Stimulated activated CD8-positive, alpha-beta memory T cell treated with anti-CD3 and anti-CD28 coated beads, Interleukin-12 subunit alpha, Interleukin-12 subunit beta, amount 100 ng/mL, for 4 hours (primary cell): ENCODE measurements at regions not wholly inside any gene's neighbourhood (a gene's known extent, or its start where the extent isn't known, plus 50 kb on each side); places are given as distances from the start of the nearest gene placed in this dataset.

Experiments used
- DNase-seq: peaks from one replicate; pipeline ENCODE4 v3.0.0-alpha.2; 2020; ENCODE audit warnings: low read depth

DNA sequence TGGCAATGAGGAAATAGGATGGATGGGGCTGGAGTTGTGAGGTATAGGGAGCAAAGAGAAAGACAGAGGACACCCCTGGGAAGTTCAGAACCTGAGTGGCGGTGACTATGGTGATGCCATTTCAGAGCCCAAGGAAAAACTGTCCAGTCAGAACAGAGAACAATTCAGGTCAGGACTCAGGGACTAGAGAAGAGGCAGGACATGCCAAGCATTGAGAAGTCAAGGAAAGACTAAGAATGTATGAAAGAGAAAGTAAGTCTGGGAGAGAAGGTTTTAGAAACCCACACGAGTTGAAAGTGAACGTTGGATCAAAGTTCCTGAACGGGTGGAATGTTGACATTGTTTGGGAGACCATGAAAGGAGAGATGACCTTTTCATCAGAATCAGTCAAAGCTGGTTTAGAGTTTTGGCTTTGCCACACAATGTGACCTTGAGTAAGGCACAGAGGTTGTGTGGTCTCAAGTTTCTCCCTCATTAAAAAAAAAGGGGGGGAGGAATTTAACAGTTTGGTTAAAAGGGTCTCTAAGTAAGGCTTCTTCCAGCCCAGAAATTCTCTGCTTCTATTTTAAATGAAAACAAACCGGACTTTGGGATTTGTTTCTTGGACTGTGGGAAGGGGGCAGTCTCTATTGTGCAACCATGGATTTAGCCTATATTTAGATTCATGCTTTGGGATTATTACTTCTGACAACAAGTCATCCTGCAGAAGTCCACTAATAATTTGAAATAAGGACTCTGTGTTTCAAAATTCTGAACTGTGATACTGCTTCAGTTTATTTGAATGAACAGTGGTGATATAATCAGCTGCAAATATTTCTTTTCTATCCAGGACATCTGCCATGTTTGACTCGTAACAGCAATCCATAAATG is 315.9 kb upstream of the TBL1XR1 start:
- no peak for DNase-seq

DNA sequence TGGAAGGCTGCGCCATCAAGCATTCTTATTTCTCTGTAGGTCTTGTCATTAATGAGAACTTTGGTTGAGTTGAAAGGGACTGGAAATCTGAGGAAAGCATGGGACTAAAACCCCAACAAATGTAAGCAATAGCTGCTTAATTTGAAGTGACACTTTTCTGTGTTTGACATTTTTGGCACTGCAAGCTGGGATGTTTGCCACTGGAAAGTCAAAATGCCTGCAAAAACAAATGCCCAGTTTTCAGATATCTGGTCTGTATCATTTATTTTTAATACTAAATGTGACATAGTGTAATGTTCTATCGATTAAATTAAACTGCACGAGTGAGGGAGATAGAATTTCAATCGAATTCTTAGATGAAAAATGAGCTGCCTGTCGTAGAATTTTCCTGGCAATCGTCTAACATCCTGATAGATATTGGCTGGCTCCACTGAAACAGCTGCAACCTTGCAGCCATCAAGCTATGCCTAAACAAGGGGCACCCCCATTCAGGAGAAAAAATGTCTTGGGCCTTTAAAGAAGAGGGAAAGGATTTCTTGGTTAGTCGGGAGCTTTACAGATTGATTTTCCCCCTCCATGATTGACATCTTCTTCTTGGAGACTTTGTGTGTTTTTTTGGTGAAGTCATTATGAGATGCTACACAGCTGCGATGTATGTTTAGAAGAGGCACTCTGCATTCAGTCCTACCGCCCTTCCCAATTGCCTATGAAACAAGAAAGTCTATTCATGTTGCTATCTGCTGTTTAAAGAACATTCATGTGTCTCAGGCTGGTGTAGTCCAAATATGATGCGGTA is 316.7 kb upstream of the TBL1XR1 start:
- DNase-seq: no peak

GRCh38 chr3:177514611-177515499 is 317.6 kb upstream of the TBL1XR1 start:
- no peak for DNase-seq

DNA sequence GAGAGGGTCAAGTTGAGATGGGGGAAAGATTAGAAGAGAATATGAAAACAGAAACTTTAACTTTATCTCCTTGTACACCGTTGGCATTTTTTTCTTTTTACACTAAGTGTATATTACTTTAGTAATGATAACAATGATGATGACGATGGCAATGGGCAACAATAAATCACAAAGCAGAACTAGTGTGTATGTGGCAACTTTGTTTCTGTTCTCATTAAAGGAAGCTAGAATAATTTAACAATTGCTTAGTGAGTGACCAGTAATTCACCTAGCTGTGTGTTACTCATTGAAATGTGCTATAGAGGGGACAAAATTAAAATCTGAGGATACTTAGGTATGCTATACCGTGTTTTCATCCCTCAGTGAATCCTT is 318.5 kb upstream of the TBL1XR1 start:
- no peak for DNase-seq

GRCh38 chr3:177516158-177517011 is 319.1 kb upstream of the TBL1XR1 start:
- DNase-seq: no peak

GRCh38 chr3:177517906-177518305 is 320.6 kb upstream of the TBL1XR1 start:
- no peak for DNase-seq

- DNase-seq: no peak
Measured at GRCh38 chr3:177519588-177519987, 322.3 kb upstream of the TBL1XR1 start.

DNA sequence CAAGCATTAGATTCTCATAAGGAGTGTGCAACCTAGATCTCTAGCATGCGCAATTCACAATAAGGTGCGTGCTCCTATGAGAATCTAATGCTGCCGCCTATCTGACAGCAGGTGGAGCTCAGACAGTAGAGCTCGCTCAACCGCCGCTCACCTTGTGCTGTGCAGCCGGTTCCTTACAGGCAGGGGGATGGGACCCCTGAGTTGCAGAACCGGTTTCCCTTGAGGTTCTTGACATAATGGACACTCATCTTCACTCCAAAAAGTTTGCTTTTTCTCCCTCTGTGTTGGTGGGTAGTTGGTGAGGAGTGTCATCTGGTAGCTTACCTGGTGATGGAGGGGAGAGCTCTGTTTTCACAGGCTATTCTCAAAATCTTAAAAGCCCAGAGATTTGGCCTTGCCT is 324.0 kb upstream of the TBL1XR1 start:
- no peak for DNase-seq

DNA sequence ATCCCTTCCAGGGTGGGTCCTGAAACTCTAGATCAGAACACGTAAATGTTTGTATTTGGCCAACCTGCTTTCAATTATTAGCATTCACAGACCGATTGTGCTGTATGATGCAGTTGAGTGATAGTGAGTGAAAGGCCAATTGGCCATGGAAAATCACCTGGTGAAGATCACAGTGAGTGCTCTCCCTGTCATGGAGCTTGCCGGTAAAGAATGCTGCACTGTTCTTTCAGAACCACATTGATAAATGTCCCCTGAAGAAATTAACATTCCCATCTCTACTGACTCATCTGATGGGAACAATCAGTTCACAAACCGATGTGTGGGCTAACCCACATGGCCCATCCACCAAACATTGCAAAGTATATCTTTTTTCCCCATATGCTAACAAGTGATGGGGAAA is 324.8 kb upstream of the TBL1XR1 start:
- no peak for DNase-seq

GRCh38 chr3:177523067-177523675 is 325.9 kb upstream of the TBL1XR1 start:
- no peak for DNase-seq

GRCh38 chr3:177523872-177524438 is 326.7 kb upstream of the TBL1XR1 start:
- DNase-seq: no peak

DNA sequence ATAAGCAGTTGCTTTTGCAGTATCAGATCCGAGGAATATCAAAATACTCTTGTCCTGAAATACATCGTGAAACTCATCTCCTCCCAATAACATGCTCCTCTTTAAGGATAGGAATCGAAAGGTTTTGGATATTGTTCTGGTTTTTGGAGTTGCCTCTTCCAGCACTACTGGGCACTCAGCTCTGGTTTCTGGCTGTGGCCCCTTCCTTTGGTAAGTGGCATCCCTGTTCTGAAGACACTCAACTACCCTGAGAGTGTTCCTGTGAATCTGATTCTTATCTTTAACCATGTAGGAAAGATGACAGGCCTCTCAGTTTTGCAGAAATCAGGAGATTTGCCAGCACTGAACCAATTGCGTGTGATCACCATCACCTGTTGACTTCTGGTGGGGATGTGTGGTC is 327.5 kb upstream of the TBL1XR1 start:
- DNase-seq: no peak

- no peak for DNase-seq
Measured at GRCh38 chr3:177525414-177525813, 328.1 kb upstream of the TBL1XR1 start.

- DNase-seq: no peak
Measured at GRCh38 chr3:177525987-177526712, 328.9 kb upstream of the TBL1XR1 start.

GRCh38 chr3:177527182-177527581 is 329.9 kb upstream of the TBL1XR1 start:
- DNase-seq: no peak

DNA sequence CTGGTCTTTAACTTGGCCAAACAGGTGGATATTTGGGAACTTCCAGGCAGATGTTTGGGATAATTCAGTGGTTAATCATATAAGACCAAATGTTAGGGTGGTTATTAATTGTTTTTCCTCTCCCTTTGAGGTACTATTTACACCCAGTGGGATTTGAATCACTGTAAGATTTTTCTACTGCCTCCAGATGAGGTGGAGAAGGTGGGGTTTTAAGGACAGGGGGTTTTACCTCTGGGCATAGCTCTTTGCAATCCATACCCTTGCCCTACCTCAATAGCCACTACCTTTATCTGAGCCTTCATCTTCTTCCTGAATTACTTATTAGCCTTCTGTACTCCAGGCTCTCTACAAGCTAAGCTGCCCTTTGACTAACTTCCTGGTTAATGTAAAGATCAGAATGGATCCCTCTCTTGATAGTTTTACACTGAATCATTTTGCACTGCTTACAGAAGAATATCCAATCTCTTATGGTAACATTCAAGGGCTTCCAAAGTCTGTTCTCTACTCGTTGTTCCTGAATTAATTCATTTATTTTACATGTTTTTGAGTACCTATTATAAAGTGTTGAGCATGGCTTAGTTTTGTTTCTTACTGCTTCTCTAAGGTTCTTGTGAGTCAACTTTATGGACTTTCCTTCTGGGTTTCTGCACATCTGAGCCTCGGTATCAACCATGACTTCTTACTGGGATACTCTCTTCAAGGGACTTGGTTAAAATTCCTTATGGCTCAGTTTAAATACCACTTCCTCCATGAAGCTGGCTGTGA is 331.2 kb upstream of the TBL1XR1 start:
- DNase-seq: no peak

- no peak for DNase-seq
Measured at GRCh38 chr3:177529071-177529550, 331.8 kb upstream of the TBL1XR1 start.

GRCh38 chr3:177529716-177530335 is 332.5 kb upstream of the TBL1XR1 start:
- no peak for DNase-seq
